ENCODE measurements at regions not wholly inside any gene's neighbourhood (a gene's known extent, or its start where the extent isn't known, plus 50 kb on each side); places are given as distances from the start of the nearest gene placed in this dataset.

DNA sequence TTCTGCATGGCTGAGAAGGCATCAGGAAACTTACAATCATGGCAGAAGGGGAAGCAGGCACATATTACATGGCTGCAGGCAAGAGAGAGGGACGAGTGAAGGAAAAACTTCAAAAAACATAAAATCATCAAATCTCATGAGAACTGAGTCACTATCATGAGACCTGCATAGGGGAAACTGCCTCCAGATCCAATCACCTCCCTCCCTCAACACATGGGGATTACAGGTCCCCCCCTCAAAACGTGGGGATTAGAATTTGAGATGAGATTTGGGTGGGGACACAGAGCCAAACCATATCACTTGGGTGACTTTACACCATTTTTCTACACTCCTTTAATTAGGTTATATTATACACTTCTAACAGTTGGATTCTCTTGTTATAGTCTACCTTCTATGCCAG lies 490.7 kb upstream of the KCND2 start:
- TF ChIP-seq, protein P1, sequence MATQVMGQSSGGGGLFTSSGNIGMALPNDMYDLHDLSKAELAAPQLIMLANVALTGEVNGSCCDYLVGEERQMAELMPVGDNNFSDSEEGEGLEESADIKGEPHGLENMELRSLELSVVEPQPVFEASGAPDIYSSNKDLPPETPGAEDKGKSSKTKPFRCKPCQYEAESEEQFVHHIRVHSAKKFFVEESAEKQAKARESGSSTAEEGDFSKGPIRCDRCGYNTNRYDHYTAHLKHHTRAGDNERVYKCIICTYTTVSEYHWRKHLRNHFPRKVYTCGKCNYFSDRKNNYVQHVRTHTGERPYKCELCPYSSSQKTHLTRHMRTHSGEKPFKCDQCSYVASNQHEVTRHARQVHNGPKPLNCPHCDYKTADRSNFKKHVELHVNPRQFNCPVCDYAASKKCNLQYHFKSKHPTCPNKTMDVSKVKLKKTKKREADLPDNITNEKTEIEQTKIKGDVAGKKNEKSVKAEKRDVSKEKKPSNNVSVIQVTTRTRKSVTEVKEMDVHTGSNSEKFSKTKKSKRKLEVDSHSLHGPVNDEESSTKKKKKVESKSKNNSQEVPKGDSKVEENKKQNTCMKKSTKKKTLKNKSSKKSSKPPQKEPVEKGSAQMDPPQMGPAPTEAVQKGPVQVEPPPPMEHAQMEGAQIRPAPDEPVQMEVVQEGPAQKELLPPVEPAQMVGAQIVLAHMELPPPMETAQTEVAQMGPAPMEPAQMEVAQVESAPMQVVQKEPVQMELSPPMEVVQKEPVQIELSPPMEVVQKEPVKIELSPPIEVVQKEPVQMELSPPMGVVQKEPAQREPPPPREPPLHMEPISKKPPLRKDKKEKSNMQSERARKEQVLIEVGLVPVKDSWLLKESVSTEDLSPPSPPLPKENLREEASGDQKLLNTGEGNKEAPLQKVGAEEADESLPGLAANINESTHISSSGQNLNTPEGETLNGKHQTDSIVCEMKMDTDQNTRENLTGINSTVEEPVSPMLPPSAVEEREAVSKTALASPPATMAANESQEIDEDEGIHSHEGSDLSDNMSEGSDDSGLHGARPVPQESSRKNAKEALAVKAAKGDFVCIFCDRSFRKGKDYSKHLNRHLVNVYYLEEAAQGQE (IDR thresholded peaks at IDR 0.05; ENCODE audit: unreplicated experiment), result no peak
- TF ChIP-seq, protein P2, sequence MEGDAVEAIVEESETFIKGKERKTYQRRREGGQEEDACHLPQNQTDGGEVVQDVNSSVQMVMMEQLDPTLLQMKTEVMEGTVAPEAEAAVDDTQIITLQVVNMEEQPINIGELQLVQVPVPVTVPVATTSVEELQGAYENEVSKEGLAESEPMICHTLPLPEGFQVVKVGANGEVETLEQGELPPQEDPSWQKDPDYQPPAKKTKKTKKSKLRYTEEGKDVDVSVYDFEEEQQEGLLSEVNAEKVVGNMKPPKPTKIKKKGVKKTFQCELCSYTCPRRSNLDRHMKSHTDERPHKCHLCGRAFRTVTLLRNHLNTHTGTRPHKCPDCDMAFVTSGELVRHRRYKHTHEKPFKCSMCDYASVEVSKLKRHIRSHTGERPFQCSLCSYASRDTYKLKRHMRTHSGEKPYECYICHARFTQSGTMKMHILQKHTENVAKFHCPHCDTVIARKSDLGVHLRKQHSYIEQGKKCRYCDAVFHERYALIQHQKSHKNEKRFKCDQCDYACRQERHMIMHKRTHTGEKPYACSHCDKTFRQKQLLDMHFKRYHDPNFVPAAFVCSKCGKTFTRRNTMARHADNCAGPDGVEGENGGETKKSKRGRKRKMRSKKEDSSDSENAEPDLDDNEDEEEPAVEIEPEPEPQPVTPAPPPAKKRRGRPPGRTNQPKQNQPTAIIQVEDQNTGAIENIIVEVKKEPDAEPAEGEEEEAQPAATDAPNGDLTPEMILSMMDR (conservative IDR thresholded peaks at IDR 0.05; ENCODE audit: low read depth in 2 of 2), result no peak
- TF ChIP-seq POLR2AphosphoS5 (IDR thresholded peaks at IDR 0.05; ENCODE audit: low read depth), result no peak
- TF ChIP-seq EZH2 (IDR thresholded peaks at IDR 0.05; ENCODE audit: low read depth, unreplicated experiment), result no peak
- no peak for TF ChIP-seq EZH2phosphoT487 (IDR thresholded peaks at IDR 0.05; ENCODE audit: unreplicated experiment)
- TF ChIP-seq STAT1 (IDR thresholded peaks at IDR 0.05; ENCODE audit: unreplicated experiment), result no peak
- no peak for TF ChIP-seq NANOG (IDR thresholded peaks at IDR 0.05; ENCODE audit: borderline replicate concordance)

Measured in GM23338 (cell line).